GM18867 (cell line): ENCODE measurements at regions not wholly inside any gene's neighbourhood (a gene's known extent, or its start where the extent isn't known, plus 50 kb on each side); places are given as distances from the start of the nearest gene placed in this dataset.
"Not testable (repeated sequence)": the region's sequence is repeated elsewhere in the genome, so short reads cannot be mapped to it uniquely, and the experiment has no call there.

Experiments used
- ATAC-seq: cut with Tn5 transposase; IDR thresholded peaks from one replicate; pipeline ENCODE4 v1.9.1; 2021; ENCODE audit warnings: mild to moderate bottlenecking, moderate library complexity; ENCODE audit not compliant: unreplicated experiment

DNA sequence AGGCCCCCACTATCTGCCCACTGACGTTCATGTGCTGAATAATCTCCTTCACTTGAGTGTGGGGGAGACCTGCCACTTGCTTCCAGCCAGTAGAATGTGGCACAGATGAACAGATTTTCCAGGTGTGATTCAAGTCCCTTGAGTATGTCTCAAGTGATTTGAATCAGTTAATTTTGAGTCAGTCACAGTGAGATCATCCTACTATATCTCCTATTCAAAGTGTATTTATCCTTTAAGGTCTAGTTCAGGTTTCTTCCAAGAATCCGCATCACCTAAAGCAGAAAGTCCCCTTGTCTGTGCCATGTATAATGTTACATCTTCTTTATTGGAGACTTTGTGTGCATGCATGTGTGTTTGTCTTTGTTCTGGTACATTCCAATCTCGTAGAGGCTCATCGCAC is 208.3 kb upstream of the DAB2 start:
- ATAC-seq: no peak

DNA sequence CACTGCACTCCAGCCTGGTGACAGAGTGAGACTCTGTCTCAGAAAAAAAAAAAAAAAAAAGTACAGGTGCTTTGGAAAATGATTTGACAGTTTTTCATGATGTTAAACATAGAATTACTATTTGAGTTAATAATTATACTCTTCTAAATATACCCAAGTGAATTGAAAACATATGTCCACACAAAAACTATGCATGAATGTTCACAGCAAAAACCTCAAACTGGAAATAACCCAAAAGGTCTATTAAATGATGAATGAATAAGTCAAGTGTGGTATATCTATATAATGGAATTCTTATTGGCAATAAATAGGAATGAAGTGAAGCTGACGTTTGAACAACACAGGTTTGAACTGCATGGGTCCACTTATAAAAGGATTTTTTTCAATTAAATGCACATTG is 207.2 kb upstream of the DAB2 start:
- ATAC-seq: no peak

DNA sequence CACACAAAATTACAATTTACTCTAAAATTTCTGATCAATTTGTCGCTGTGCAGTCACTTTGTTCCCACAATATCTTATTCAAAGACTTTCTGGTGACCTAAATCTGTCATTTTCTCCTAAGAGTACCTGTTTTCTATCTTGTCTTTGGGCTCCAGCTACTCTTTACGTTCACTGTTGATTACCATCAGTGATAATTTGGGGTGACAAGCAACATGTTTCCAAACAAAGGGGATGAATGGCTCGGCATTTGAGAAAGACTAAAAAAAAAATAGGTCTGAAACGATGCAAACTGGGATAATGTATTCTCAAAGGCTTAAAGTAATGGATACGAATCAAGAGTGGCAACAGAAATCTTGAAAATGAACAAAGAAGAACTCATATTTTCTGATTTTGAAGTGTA is 205.2 kb upstream of the DAB2 start:
- ATAC-seq: no peak

DNA sequence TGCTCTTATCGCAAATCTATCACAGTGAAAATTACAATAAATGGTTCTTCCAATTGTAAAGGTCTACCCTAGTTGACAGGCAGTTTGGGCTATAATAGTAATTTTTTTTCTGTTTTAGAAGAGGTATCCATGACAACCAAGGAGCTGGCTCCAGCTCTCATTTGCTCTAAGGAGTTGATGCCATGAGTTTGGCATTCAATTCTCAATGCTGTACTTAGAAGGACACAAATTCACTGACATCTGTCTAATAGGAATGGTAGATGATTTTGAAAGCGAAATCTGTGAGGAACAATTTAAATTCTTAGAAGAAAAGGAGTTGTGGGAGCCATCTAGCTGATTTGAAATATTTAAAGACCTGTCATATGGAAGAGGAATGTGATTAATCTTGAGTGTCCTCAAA is 203.6 kb upstream of the DAB2 start:
- no peak for ATAC-seq

DNA sequence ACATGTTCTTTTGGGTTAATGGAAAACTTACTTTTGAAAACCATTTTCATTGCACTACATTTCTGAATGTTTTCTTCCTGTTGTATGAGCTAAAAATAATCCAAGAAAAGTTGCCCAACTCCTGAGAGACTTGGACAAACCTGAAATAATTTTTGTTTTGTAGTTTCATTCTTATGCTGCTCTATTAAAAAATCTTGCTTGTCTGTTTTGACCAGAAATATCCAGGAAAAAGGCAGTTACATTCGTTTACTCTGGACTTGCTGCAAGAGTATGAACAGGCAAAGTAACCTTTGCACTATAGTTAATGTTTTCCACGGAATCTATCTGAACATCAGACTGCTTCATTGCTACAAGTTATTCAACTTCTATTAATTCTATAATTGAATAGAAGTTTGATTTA is 200.1 kb upstream of the DAB2 start:
- ATAC-seq: no peak

DNA sequence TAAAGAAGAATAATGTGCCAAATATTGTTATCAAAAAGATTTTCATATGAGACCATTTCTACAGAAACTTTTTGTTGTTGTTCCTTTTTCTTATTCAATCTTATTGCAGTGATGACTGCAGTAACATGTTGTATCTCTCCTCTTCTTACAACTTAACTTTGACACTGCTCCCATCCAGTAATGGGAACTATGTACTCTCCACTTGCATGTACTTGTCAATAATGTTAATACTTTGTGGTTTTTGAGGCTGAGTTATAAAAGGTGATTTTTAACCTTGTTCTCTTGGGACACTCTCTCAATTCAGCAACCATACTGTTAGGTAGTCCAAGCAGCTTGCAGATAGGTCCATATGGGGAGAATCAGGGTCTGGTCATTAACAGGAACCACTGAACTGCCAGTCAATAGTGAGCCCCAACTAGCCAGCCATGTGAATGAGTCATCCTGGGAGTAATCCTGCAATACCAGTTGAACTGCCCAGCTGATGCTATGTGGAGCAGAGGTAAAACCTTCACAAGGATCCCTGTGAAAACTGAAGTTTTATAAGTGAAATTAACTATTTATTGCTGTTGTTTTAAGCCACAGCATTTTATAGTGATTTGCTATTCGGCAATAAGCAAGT is 199.6 kb upstream of the DAB2 start:
- peak; percentile 40 for ATAC-seq

DNA sequence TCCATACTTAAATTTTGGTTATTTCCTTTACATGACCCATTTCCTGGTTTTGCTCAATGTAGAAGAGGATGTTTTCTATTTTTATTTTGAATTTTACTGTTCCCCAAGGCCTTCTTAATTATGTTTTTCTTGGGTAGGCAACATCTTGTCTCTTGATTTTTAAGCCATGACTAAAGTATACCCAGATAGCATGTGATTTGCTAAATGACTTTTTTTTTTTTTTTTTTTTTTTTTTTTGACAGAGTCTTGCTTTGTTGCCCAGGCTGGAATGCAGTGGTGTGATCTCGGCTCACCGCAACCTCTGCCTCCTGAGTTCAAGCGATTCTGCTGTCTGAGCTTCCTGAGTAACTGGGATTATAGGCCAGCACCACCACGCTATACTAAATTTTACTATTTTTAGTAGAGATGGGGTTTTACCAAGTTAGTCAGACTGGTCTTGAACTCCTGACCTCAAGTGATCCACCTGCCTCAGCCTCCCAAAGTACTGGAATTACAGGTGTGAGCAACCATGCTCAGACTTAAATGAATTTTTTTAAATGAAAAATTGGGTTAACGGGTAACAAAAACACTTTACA is 198.6 kb upstream of the DAB2 start:
- ATAC-seq: no peak

DNA sequence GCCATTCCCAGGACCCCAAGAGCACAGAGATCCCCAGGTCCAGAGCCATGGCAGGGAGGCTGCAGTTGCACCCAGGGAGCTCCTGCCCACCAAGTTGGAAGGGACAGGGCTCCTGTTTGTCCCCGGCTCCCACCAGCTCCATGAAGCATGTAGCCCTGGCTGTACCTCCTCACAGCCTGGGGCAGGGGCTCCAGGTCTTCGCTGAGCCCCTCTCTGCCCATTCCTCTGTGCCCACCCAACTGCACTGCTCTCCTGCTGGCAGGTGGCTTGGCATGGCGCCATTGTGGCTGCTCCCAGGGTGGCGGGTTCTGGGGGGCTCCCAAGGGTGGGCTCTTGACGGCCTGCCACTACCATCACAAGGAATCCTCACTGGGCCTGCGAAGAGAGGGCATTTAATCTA is 197.5 kb upstream of the DAB2 start:
- no peak for ATAC-seq

DNA sequence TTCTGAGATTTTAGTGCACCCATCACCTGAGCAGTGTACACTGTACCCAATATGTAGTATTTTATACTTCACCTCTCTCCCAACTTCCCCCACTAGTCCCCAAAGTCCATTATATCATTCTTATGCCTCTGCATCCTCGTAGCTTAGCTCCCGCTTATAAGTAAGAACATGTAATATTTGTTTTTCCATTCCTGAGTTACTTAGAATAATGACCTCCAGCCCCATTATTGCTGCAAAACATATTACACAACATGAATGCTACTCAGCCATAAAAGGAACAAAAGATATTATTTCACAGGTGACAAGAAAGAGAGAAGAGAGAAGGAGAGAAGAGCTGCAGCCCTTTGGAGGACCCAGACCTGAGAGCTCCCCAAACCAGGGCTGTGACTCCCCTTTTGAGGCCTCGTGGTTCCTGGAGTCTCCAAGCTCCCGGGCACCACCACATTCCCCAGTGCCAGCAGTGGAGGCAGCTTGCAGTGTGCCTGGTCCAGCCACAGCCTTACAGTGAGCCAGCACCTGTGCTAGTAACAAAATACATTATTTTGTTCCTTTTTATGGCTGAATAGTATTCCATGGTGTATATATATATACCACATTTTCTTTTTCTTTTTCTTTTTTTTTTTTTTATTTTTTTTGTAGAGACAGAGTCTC is 194.5 kb upstream of the DAB2 start:
- ATAC-seq: no peak

DNA sequence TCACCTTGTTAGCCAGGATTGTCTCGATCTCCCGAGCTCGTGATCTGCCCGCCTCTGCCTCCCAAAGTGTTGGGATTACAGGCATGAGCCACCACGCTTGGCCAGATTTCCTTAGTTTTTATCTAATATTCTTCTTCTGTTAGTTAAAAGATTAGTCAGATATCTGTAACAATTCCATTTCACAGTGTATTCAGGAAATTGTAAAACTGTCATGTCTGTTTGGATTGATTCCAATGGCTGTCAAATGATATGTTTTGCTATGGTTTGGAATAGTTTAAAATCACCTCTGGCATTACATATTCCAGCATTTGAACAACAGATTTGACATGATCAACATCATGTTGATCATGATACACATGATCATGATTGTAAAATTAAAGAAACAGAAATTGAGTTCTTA is 193.6 kb upstream of the DAB2 start:
- no peak for ATAC-seq

DNA sequence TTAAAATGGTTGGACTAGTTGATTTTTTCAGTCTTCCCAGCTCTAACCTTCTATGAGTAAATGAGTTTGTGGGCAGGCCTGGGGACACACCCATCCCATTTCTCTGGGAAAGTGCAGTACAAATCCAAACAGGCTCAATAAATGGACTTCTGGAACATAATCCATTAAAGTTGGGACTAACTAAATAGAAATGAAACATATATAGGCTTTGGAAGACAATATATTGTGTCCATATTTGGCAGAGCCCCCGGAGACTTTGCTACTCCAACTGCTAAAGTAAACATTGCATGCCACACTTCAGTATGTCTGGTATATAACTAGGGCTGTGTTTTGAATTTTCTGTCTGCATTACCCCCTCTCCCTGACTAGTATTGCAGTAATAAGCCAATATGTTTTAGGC is 191.4 kb upstream of the DAB2 start:
- no peak for ATAC-seq

DNA sequence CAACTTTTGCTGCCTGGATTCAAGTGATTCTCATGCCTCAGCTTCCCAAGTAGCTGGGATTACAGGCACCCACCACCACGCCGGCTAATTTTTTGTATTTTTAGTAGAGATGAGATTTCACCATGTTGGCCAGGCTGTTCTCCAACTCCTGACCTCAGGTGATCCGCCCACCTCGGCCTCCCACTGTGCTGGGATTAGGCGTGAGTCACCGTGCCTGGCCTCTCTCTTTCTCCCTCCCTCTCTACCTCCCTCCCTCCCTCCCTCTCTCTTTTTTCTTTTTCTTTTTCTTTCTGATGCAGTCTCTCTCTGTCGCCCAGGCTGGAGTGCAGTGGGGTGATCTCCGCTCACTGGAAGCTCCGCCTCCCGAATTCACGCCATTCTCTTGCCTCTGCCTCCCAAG is 186.3 kb upstream of the DAB2 start:
- not testable (repeated sequence) for ATAC-seq

DNA sequence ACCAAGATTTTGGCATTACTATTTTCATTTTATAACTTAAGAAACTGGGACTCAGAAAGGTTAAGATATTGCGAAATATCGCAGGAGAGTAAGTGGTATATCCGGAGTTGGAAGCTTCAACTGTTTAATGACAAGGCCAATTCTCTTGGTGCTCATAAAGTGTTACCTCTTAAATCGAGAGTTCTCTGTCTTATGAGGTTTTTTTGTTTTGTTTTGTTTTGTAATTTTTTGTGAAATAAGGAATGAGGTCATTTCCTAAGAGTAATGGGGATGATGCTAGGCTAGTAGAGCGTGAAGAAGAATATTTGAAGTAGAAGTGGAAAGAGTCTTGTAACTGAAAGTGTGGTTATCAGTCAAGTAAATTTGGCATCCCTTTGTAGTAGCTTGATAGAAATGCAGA is 183.2 kb upstream of the DAB2 start:
- ATAC-seq: peak; percentile 64

DNA sequence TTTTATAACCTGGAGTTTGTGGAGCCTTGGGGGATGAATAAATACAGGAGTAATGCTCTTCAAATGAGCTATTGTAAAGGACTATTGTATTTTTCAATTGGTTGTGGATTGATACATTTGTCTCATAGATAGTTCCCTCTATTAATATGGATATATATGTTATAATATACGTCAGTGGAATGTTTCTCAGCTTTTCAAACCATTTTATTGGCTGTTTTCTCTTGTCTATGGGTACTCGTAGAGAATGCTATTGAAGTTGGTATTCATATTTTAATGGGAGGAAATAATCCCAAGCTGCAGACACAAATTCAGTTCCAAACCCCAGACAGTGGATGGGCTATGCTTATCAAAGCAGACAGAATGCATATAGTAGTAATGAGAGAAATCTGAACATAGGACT is 181.8 kb upstream of the DAB2 start:
- ATAC-seq: no peak

DNA sequence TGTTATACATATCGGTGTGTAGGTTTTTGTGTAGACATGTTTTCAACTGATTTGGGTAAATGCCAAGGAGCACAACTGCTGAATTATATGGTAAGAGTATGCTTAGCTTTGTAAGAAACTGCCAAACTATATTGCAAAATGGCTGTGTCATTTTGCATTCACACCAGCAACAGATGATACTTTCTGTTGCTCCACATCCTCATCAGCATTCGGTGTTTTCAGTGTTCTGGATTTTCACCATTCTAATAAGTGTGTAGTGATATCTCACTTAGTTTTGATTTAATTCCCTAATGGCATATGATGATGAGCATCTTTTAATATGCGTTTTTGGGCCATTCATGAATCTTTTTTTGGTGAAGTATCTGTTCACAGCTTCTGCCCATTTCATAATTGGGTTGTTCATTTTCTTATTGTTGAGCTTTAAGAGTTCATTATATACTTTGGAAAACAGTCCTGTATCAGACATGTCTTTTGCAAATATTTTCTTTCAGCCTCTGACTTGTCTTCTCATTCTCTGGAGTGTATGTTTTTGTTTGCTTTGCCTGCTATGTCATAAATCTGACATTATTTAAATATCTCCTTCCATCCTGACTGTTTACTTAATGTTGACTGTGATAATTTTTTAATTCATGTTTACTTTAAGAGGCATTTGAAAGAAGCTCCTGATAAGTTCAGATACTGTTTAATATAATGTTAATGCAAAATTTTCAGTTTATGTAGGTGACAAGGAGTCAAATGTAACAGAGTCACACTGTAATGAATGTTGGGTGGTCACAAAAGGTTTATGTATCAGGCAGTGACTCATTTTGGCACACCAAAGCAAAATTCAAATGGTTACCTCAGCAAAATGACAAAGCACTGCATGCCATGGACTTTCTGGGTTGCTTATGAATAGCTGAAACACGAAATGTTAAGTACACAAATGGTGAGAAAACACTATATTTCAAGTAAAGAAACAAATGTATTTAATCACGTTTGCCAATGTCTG is 181.1 kb upstream of the DAB2 start:
- no peak for ATAC-seq

DNA sequence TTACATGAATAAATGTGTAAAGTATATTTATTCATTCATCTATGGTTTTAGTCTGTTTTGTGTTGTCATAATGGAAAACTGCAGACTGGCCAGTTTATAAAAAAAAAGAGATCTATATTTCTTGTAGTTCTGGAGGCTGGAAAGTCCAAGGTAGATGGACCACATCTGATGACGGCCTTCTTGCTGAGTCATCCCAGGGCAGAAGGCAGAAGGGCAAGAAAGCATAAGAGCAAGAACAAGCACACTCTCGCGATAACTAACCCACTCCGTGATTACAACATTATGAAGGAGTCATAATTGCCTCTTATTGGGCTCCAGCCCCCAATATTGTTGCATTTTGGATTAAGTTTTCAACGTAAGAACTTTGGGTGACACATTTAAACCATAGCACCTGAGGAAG is 180.4 kb upstream of the DAB2 start:
- ATAC-seq: no peak

DNA sequence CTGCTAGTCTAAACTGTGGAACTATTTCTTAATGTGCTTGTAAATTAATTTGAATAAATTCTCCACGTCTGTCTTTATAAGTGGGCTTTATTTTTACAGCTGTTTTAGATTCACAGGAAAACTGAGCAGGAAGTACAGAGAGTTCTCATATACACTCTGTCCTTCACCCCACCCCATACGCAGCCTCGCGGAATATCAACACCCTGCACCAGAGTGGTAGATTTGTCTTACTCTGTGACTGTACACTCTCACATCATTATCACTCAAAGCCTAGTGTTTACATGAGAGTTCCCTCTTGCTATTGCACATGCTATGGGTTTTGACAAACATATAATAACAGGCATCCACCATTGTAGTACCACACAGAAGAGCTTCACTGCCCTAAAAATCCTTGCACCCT is 179.7 kb upstream of the DAB2 start:
- no peak for ATAC-seq

DNA sequence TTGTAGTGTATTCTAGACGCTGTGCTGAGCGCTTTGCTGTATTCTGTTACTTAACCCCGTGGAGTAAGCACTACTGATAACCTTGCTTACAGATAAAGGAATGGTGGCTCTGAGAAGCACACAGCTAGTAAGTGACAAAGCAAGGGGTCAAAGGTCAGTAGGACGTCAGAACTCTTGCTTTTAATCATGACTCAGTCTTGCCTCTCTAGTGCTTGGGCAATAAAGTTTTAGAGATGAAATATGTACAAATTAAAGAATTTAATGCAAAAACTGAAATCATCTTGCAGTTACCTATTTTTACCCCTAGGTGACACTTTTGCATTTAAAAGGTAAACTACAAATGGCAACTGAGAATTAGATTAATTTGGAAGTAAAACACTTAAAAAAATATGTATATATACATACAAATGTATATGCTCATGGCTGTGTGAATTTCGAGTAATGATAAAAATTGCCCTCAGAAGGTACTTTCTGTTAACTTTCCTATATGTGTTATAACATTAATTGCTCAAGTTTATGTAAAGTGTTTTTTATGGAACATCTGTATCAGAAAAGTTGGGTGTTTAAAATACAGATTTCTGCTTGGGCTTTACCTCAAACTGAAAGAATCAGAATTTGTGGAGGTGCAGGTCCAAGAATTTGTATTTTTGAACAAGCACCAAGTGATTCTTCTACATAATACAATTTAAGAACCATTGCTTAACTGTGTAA is 175.1 kb upstream of the DAB2 start:
- no peak for ATAC-seq

DNA sequence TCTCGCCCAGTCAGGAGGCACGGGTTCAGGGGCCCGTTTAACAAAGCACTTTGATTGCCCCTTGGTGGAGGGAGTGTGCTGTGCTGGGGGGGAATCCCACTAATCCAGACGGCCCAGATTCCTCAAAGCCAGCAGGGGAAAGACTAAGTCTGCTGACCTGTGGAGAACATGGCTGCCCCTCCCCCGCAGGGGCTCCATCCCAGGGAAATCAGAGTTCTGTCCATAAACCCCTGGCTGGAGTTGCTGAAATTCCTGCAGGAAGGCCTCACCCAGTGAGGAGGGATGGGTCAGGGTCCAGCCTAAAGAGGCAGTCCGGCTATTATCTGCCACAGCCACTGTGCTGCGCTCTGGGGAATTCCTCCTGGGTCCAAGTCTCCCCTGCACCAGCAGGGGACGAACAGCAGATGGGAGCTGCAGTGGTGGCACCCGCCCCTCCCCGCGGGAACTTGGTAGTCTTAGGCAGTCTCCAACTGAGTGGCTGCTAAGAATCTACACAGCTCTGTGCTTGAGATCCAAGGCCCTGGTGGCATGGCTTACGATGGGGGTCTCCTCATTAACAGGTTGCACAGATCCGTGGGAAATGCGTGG is 174.0 kb upstream of the DAB2 start:
- ATAC-seq: no peak

DNA sequence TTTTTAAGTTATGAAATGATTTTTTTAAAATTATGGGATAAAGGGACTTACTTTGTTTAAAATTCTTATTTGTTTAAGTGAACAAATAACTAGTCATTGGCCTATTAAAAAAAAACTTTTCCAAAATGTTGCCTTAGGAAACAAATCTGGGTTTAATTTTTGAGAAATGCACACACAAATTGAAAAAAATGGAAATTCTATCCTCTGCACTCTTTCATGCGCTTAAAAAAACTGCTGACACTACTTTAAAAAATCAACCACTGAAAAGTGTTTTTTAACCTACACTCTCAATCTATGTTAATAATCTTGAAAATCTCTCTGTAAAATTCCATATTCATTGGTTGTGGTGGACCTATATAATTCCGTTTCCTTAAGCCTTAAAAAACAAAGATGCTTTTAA is 163.4 kb upstream of the DAB2 start:
- no peak for ATAC-seq

DNA sequence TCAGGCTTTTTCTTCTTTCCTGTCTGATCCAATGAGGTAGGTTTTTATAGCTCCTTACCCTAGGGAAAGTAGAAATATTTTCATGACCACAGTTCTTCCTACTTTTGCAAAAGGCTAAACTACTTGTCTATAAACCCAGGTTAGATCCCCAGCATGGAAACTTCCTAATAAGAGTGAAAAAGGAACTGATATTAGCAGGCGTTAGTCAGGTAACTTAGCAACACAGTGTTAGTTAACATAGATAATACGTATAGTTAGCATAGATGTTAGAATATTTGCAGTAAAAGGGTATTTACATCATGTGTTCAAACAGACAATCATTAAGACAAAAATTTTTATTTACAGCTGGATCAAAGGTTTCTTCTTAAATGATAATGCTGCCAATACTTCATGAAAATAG is 162.9 kb upstream of the DAB2 start:
- ATAC-seq: no peak
